ENCODE measurements at regions not wholly inside any gene's neighbourhood (a gene's known extent, or its start where the extent isn't known, plus 50 kb on each side); places are given as distances from the start of the nearest gene placed in this dataset.
"Not testable (repeated sequence)": the region's sequence is repeated elsewhere in the genome, so short reads cannot be mapped to it uniquely, and the experiment has no call there.

DNA sequence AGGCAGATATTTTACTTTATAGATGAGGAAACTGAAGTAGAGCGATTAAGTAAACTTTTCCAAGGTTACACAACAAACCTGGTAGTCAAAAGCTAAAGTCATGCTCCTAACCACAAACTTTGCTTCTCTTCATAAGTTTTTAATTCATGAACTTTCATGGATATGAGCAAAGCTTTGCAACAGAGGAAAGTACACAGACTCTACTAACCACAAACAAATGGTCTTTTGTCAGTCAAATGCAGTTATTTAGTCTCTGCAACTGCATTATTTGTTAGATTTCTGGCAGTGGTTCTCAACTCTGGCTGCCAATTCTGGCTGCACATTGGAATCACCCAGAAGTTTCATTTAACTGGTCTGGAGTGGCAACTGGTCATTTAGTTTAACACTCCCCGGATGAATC lies 140.6 kb upstream of the TMEM168 start:
- DNase-seq: no peak

DNA sequence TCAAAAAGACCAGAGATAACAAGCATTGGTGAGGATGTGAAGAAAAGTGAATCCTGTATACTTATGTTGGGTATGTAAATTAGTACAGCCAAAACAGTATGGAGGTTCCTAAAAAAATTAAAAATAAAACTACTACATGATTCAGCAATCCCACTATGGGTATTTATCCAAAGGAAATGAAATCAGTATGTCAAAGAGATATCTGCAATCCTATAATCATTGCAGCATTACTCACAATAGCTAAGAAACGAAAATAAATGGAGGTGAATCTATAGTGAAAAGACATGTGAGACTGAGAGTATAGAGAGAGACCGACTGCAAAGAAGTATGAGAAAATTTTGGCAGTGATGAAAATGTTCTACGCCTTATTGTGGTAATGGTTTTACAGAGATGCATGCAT lies 139.2 kb upstream of the TMEM168 start:
- DNase-seq: no peak

DNA sequence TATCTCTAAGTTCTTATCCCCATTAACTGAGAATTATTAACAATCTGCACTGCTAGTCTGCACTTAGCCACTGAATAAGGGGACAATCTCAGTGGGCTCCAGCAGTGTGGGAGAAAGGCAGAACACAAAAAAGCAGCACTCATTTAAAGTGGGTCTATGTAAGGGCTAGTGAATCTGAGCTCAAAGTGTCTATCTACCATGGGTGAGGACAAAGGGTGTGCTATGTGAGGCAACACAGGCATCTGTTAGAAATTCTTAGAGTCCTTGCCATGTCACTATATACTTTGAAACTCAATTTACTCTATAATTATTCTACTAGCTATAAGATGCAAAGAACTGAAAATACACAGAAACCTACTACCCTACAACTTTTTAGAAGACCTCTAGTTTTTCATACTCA lies 135.8 kb upstream of the TMEM168 start:
- no peak for DNase-seq

DNA sequence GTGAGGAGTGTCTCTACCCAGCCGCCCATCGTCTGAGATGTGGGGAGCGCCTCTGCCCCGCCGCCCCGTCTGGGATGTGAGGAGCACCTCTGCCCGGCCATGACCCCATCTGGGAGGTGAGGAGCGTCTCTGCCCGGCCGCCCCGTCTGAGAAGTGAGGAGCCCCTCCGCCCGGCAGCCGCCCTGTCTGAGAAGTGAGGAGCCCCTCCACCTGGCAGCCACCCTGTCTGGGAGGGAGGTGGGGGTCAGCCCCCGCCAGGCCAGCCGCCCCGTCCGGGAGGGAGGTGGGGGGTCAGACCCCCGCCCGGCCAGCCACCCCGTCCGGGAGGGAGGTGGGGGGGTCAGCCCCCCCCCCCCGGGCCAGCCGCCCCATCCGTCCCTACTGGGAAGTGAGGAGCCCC lies 132.4 kb upstream of the TMEM168 start:
- DNase-seq: not testable (repeated sequence)

DNA sequence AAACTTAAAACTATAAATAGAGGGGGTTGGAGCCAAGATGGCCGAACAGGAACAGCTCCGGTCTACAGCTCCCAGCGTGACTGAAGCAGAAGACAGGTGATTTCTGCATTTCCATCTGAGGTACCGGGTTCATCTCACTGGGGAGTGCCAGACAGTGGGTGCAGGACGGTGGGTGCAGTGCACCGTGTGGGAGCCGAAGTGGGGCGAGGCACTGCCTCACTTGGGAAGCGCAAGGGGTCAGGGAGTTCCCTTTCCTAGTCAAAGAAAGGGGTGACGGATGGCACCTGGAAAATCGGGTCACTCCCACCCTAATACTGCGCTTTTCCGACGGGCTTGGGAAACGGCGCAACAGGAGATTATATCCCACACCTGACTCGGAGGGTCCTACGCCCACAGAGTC lies 126.2 kb upstream of the TMEM168 start:
- not testable (repeated sequence) for DNase-seq

DNA sequence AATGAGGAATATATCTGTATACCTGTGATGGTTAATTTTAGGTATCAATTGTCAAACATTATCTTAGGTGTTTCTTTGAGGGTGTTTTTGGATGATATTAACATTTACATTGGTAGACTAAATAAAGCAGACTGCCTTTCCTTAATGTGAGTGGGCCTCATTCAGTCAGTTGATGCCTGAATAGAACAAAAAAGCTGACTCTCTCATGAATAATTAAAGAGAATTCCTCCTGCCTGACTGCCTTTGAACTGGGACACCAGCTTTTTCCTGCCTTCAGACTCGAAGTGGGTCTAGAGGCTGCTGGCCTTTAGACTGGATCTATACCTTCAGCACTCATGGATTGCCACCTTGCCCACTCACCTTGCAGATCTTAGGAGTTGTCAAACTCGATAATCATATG lies 117.9 kb upstream of the TMEM168 start:
- peak in 1 of 2 experiments; percentile 21 for DNase-seq

DNA sequence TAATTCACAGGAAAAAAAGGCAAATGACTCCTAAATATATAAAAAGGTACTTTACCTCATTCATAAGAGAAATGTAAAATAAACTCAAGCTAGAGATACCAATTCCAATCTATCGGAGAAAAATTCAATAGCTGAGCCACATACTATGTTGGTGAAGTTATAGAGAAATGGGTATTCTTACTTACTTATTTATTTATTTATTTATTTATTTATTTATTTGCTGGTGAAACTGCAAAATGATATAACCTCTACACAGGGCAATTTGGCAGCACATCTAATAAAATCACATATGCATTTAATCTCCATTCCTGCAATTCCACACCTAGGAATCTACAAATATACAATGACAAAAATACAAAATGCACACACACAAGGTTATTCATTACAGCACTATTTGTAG lies 117.5 kb upstream of the TMEM168 start:
- DNase-seq: no peak

DNA sequence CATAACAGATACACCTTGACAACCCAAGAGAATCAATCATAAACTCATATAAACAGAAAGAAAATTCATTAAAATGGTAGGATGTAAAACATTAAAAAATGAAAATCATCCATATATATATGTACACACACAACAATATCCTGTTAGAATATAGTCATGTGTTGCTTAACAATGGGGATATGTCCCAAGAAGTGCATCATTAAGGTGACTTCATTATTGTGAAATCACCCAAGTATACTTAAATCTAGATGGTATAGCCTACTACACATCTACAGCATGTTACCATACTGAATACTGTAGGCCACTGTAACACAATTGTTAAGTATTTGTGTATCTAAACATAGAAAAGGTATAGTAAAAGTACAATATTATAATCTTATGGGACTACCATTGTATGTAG lies 115.8 kb upstream of the TMEM168 start:
- no peak for DNase-seq

DNA sequence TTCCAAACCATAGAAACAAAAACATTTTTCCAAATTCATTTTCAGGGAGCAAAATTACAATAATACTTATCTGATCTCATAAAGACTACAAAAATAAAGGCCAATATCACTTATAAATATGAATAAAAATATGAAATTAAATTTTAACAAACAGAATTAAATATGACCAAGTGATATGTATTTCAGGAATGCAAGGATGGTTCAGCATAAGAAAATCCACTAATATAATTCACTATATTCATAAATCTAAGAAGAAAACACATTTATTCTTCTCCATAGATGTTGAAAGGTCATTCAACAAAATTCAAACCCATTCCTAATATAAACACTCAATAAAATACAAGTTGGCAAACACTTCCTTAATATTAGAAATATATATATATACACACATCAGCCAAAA lies 115.2 kb upstream of the TMEM168 start:
- no peak for DNase-seq

DNA sequence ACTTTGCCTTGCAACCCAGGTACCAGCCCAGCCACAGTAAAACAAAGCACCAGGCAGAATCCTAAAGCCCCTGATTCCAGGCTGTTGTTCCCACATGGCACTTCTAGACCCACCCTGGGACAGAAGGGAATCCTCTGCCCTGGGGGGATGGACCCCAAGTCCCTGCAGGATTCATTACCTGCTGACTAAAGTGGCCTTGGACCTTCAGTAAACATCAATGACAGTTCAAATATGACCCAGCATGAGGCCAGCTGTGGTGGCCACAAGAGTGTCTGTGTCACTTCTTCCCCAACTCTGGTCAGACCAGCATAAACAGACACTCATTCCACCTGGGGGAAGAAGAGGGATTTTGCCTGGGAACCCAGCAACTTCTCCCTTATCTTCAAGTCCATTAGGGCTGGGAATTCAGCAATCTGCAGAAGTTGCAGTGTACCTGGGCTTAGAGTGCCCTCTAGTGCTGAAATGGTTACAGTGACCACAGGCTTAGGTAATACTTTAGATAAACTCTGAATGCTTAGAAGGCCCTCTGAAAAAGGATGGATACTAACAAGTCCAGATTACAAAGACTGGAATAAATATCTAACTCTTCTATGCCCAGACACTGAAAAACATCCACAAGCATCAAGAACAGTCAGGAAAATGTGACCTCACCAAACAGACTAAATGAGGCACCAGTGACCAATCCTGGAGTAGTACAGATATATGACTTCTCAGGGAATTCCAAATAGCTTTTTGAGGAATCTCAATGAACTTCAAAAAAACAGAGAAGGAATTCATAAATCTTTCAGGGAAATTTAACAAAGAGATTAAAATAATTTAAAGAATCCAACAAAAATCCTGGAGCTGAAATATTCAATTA lies 108.5 kb upstream of the TMEM168 start:
- DNase-seq: peak; percentile 70 to 83

DNA sequence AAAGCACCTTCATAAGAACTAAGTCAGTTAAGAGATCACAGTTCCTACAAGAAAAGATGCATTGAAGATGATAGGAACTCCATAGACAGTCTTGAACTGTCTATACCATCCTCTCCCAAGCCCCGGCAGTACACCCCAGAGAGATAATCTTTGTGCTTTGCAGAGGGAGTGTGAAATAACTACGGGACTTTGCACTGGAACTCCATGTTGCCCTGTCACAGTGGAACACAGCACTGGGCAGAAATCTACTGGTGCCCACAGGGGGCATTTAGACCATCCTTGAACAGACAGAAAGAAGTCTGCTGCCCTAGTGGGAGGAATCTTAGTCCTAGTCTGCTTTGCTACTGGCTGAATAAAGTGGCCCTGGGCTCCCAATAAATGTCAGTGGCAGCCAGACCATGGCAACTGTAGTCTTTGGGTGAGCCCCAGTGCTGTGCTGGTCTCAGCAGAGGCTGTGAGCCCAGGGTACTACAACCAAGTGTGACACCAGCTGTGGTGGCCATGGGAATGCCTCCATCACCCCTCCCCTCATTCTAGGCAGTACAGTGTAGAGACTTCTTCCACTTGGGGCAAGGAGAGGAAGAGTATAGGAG lies 107.7 kb upstream of the TMEM168 start:
- DNase-seq: no peak

DNA sequence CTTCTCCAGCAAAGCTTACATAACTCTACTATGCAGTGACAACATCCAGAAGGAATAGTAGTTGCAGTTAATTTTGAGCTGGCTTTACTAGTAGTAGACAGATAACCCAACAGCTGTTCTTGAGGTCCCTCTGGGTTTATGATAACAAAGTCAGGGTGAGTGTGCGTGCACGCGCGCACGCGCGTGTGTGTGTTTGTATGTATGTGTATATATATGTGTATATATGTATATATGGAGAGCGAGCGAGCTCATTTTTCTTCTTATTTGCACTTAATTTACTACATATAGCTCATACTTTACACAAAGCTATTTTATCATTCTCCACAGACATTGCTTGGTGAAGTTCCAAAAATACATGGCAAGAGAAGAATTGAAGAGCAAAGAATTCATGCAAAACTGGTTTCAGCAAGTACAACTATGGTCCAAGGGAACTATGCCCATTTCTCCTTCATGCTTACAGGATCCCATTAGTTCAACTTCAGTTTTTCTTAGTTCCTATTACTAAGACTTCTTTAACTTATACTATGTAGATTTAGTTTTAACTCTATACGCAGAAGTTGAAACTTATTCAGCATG lies 105.9 kb upstream of the TMEM168 start:
- no peak for DNase-seq

DNA sequence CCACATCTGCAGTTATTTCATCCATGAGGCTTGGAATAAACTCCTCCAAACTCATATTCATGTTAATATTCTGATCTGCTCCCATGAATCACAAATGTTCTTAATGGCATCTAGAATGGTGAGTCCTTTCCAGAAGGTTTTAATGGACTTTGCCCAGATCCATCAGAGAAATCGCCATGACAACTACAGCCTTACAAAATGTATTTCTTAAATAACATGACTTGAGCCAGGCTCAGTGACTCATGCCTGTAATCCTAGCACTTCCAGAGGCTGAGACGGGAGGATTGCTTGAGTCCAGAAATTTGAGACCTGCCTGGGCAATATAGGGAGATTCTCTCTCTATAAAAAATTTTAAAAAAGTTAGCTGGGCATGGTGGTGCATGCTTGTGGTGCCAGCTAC lies 102.1 kb upstream of the TMEM168 start:
- DNase-seq: no peak

DNA sequence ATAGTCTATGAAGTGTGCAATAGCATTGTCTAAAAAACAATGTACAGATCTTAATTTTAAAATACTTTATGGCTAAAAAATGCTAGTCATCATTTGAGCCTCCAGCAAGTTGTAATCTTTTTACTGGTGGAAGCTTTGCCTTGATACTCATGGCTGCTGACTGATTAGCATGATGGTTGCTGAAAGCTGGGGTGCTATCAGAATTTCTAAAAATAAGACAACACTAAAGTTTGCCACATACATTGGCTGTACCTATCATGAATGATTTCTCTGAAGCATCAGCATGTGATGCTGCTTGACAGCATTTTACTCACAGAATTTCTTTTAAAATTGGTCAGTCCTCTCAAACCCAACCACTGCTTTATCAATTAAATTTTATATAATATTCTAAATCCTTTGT lies 101.5 kb upstream of the TMEM168 start:
- DNase-seq: no peak

DNA sequence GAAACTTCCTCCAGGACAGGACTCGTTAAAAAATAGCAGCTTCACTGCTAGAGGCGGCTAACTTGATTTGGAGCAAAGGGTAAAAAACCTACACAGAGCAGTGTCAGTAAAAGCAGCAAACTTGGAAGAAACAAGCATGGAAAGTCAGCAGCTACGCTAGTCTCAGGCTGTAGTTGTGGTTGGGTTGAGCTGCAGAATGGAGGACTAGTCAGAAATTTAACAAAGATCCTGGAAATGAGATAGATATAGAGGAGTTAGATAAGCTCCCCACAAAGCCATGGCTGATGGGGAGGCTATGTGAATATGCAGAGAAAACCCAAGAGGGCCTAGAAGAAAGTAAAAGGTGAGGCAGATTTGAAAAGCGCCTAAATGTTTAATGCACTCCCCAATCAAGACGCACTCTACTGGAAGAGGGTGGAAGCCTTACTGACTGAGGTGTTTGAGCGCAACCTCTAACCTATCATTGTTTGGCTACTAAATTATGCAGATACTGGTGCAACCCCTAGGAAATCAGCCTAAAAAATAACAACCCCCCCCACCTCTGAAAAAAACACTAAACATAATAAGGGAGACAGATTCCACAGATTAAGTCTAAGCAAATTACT lies 99.7 kb upstream of the TMEM168 start:
- no peak for DNase-seq

DNA sequence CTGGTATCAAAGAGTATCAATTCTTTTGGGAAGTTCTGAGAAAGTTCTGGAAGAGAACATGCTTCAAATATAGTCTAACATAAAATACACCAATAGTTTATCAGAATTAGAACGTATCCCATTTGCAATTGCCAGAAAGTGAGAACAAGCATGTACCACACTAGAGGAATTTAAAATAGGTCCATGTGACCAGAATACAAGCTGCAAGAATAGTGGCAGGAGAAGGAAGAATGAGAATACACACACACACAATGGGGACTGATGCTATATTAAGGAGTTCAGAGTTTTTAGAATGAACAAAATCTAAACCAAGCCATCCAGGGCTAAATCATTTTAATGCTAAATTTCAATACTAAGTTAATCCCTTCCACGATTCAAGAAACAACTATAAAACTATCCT lies 99.1 kb upstream of the TMEM168 start:
- no peak for DNase-seq

DNA sequence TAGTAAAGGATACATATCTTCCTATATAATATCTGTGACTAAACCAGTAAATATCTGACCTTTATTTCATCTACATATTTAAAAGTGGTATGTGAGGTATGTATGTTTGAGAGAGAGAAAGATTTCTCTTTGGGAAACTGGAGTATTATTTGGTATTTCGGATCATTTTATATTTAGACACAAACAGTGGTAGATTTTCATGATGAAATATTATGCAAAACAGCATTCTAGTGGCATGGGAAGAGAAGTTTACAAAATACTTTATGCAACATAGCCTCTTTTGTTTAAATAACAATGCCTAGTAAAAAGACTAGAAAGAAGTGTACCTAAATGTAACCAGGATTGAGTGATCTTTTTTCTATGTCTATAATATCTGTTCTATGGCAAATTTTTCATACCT lies 98.6 kb upstream of the TMEM168 start:
- DNase-seq: no peak

DNA sequence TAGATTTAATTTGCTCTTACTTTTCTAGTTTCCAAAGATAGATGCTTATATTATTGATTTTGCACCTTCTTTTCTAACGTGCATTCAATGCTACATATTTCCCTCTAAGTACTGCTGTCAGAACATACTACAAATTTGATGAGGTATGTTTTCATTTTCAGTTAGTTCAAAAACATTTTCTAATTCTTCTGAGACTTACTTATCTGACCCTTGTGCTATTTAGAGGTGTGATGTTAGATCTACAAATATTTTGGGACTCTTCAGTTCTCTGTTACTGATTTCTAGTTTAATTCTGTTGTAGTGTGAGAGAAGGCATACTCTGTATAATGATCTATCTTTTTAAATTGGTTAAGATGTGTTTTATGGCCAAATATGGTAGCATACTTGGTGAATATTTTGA lies 97.8 kb upstream of the TMEM168 start:
- DNase-seq: no peak

DNA sequence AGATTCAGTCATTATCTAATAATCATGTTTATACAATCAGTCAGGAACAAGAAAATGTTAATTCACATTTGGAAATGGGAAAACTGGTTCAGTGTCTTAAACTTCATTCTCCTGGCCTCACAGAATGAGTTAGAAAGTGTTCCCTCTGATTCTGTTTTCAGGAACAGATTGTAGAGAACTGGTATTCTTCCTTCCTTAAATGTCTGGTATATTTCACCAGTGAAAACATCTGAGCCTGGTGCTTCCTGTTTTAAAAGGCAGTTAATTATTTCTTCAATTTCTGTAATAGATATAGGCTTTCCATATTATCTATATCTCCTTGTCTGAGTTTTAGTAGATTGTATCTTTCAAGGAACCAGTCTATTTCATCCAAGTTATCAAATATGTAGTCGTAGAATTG lies 97.1 kb upstream of the TMEM168 start:
- no peak for DNase-seq

DNA sequence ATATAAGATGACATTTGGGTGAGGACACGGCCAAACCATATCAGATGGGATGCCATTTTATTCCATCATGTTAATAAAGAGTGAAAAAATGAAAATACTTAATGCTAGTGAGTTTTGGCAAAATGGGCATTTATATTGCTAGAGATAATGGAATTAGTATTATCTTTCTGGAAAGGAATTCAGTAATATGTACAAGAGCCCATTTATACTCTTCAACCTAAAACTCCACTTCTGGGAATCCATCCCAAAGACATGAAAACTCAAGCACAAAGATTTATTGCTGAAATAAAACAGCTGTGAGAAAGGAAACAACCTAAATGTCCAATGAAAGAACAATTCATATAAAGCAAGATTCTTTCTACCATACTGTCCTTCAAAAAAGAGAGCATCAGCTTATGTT lies 96.0 kb upstream of the TMEM168 start:
- DNase-seq: no peak

DNA sequence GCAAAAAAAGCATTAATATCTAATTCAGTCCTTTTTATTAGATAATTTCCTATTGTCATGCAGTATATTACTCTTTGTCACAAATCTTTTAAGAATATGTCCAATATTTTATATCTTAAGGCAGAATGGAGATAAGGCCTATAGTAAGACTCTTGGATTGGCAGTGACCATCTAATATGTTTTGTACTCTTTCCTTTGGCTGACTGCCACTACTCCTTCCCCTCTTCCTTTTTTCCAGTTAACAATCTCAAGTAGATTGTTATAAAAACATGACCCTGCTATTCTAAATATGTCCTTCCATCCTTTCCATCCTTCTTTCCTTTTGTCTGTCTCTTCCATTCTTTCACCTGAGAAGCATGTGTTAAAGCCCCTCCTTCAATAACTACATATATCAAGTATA lies 92.8 kb upstream of the TMEM168 start:
- no peak for DNase-seq

DNA sequence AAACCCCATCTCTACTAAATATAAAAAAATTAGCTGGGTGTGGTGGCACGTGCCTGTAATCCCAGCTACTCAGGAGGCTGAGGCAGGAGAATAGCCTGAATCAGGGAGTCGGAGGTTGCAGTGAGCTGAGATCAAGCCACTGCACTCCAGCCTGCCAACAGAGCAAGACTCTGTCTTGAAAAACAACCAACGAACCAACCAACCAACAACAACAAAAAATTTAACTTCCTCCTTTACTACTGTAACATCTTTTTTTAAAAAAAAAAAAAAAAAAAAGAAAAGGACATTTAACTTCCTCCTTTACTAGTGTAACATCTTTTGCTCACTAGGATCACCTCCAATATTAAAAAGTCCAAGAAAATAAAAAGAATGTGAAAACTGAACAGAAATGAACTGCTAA lies 92.3 kb upstream of the TMEM168 start:
- DNase-seq: no peak

DNA sequence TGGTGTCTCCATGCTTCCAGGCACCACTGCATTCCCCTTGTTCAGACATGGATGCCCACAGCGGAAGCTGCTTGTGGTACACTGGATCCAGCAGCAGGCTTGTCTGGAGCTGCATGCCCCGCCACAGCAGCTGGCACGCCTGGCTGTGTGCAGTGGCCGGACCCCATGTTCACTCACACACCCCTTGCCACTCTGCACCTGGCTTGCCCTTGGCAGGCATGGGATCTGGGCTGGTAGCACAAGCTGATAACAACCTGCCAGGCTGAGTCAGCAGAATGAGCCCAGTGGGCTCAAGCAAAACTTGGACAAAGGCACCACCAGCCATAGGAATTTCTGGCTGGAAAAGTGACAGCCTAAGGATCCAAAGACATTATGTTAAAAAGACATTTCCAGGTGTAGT lies 91.8 kb upstream of the TMEM168 start:
- DNase-seq: no peak

DNA sequence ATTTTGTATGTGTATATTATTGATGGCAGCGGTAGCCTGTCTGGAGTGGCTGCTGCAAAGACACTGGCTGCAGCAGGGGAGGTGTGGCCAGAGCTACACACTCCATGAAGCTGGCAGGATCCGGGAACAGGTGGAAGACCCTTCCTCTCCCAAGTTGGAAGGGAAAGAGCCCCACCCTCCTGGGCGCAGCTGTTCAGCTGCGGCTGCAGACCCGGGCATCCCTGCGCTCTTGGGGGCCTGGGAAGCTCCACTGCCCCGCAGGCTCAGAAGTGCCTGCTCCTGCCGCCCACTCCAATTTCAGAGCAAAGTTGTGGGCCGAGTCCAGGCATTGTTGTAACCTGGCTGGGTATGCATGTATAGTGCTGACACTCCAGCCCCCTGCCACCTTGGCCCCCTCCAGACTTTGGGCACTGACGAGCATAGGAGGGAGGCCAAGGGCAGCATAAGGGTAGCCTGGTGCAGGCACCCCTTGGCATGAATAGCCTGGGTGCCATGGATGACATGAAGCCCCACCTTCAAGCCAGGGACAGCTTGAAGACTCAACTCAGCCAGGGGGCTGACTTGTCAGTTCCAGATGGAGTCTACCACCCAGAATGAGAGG lies 90.7 kb upstream of the TMEM168 start:
- no peak for DNase-seq
